IMR-90 (cell line): ENCODE measurements at regions not wholly inside any gene's neighbourhood (a gene's known extent, or its start where the extent isn't known, plus 50 kb on each side); places are given as distances from the start of the nearest gene placed in this dataset.

ENCODE experiments used
- ATAC-seq: fragments of 200-7000 bp; cut with Tn5 transposase; 2 replicates; pipeline ENCODE4 v1.9.1; 2020; ENCODE audit warnings: low read depth, mild to moderate bottlenecking, moderate library complexity
- BruUV-seq: library from RNA; stranded (reverse); fragments of 400-500 nt; replicated peaks from 2 replicates; lab custom pipeline; 2021; lab: Mats Ljungman, UMichigan
- CTCF ChIA-PET: fragments of 300-600 bp; formaldehyde crosslinking; extraction: SDS; loops from one replicate; lab custom pipeline; 2021; ENCODE audit warnings: antibody characterized with exemption; lab: Yijun Ruan, JAX
- POLR2A ChIA-PET: fragments of 300-600 bp; sonication (Branson Sonifier 250); formaldehyde crosslinking; loops from one replicate; lab custom pipeline; 2022; ENCODE audit warnings: antibody characterized with exemption; ENCODE audit not compliant: unreplicated experiment; lab: Charles Lee
- DNase-seq: peaks from one replicate; pipeline ENCODE4 v3.0.0; 2013
- H2AFZ ChIP-seq: replicated peaks from 2 replicates; pipeline ENCODE3; 2013; ENCODE audit warnings: low read length, mild to moderate bottlenecking; ENCODE audit not compliant: poor library complexity
- H2AK5ac ChIP-seq: 2 replicates; pipeline ENCODE4 v1.6.1; 2013; ENCODE audit warnings: low read depth, low read length, inconsistent platforms
- H2AK9ac ChIP-seq: replicated peaks from 2 replicates; pipeline ENCODE3; 2013; ENCODE audit warnings: mild to moderate bottlenecking, low read depth, low read length, moderate library complexity; ENCODE audit not compliant: poor library complexity
- H2BK120ac ChIP-seq: 2 replicates; pipeline ENCODE4 v1.6.1; 2013; ENCODE audit warnings: low read depth, low read length, inconsistent platforms
- H2BK15ac ChIP-seq: 3 replicates; pipeline ENCODE4 v1.6.1; 2013; ENCODE audit warnings: low read depth, low read length, inconsistent platforms
- H2BK20ac ChIP-seq: 2 replicates; pipeline ENCODE4 v1.6.1; 2013; ENCODE audit warnings: low read depth, mild to moderate bottlenecking, inconsistent platforms, low read length, moderate library complexity
- H2BK5ac ChIP-seq: 2 replicates; pipeline ENCODE4 v1.6.1; 2013; ENCODE audit warnings: mild to moderate bottlenecking, low read depth, low read length, inconsistent platforms; ENCODE audit not compliant: poor library complexity, severe bottlenecking
- H3K14ac ChIP-seq: replicated peaks from 2 replicates; pipeline ENCODE4 v1.6.1; 2013; ENCODE audit warnings: low read depth, low read length, inconsistent platforms
- H3K18ac ChIP-seq: 2 replicates; pipeline ENCODE4 v1.6.1; 2013; ENCODE audit warnings: low read depth, low read length, control low read depth
- H3K23ac ChIP-seq: 2 replicates; pipeline ENCODE4 v1.6.1; 2013; ENCODE audit warnings: low read depth, low read length, inconsistent platforms
- H3K27ac ChIP-seq: 2 replicates; pipeline ENCODE4 v1.5.1; 2013; ENCODE audit warnings: mild to moderate bottlenecking, control low read depth, low read length; ENCODE audit not compliant: insufficient read depth
- H3K27me3 ChIP-seq: 2 replicates; pipeline ENCODE4 v1.6.1; 2013; ENCODE audit warnings: low read length; ENCODE audit not compliant: control insufficient read depth, insufficient read depth
- H3K36me3 ChIP-seq: 2 replicates; pipeline ENCODE4 v1.6.1; 2013; ENCODE audit warnings: low read length, mixed read lengths; ENCODE audit not compliant: control insufficient read depth, insufficient read depth
- H3K4ac ChIP-seq: 2 replicates; pipeline ENCODE4 v1.6.1; 2013; ENCODE audit warnings: low read depth, low read length, inconsistent platforms
- H3K4me1 ChIP-seq: 2 replicates; pipeline ENCODE4 v1.6.1; 2013; ENCODE audit warnings: low read length, mixed read lengths; ENCODE audit not compliant: control insufficient read depth, insufficient read depth
- H3K4me2 ChIP-seq: 2 replicates; pipeline ENCODE4 v1.6.1; 2013; ENCODE audit warnings: low read depth, mild to moderate bottlenecking, control low read depth, low read length, moderate library complexity
- H3K4me3 ChIP-seq: 2 replicates; pipeline ENCODE4 v1.5.1; 2013; ENCODE audit warnings: low read depth, mild to moderate bottlenecking, control low read depth, low read length, moderate library complexity; ENCODE audit not compliant: insufficient read depth
- H3K56ac ChIP-seq: 2 replicates; pipeline ENCODE4 v1.6.1; 2013; ENCODE audit warnings: low read length, inconsistent platforms; ENCODE audit not compliant: insufficient read depth; ENCODE audit errors: extremely low read depth
- H3K79me1 ChIP-seq, 2 experiments: 2 replicates each; pipeline ENCODE4 v1.6.1; 2013; ENCODE audit warnings: low read length in 2 of 2, inconsistent platforms in 1 of 2, low read depth in 1 of 2
- H3K9ac ChIP-seq: 2 replicates; pipeline ENCODE4 v1.6.1; 2013; ENCODE audit warnings: low read depth, low read length, control low read depth
- H3K9me1 ChIP-seq: 2 replicates; pipeline ENCODE4 v1.6.1; 2013; ENCODE audit warnings: low read length, inconsistent platforms; ENCODE audit not compliant: insufficient read depth
- H3K9me3 ChIP-seq: 2 replicates; pipeline ENCODE4 v1.6.1; 2013; ENCODE audit warnings: low read length; ENCODE audit not compliant: control insufficient read depth, insufficient read depth
- H4K20me1 ChIP-seq: 2 replicates; pipeline ENCODE4 v1.6.1; 2013; ENCODE audit warnings: low read length, inconsistent platforms; ENCODE audit not compliant: insufficient read depth
- H4K5ac ChIP-seq: 2 replicates; pipeline ENCODE4 v1.6.1; 2013; ENCODE audit warnings: mild to moderate bottlenecking, low read depth, low read length, control low read depth
- H4K8ac ChIP-seq, 2 experiments: 2 replicates each; pipeline ENCODE4 v1.6.1; 2013; ENCODE audit warnings: low read depth in 2 of 2, low read length in 2 of 2, control low read depth in 1 of 2, inconsistent platforms in 1 of 2
- H4K91ac ChIP-seq: 2 replicates; pipeline ENCODE4 v1.6.1; 2013; ENCODE audit warnings: low read depth, low read length, inconsistent platforms; ENCODE audit not compliant: insufficient read depth
- BHLHE40 ChIP-seq: fragments of 150-350 bp; IDR thresholded peaks from 2 replicates; pipeline ENCODE4 v1.6.1; 2016; ENCODE audit warnings: mild to moderate bottlenecking, low read depth, low read length
- CEBPB ChIP-seq: IDR thresholded peaks from 2 replicates; pipeline ENCODE4 v1.6.1; 2012; ENCODE audit warnings: low read depth, low read length, improper control_type of control experiment
- CHD1 ChIP-seq: IDR thresholded peaks from 2 replicates; pipeline ENCODE4 v1.6.1; 2012; ENCODE audit warnings: low read depth, low read length, improper control_type of control experiment
- CTCF ChIP-seq: conservative IDR thresholded peaks from 2 replicates; pipeline ENCODE4 v1.5.1; 2012; ENCODE audit warnings: mild to moderate bottlenecking, low read depth, low read length, improper control_type of control experiment
- FOS ChIP-seq: fragments of 150-350 bp; IDR thresholded peaks from 2 replicates; pipeline ENCODE4 v1.6.1; 2016; ENCODE audit warnings: low read depth, low read length
- MAFK ChIP-seq: IDR thresholded peaks from 2 replicates; pipeline ENCODE4 v1.6.1; 2012; ENCODE audit warnings: low read depth, low read length, improper control_type of control experiment
- MAZ ChIP-seq: IDR thresholded peaks from 2 replicates; pipeline ENCODE4 v1.6.1; 2012; ENCODE audit warnings: low read depth, mild to moderate bottlenecking, low read length, improper control_type of control experiment, moderate library complexity, borderline replicate concordance
- MXI1 ChIP-seq: IDR thresholded peaks from 2 replicates; pipeline ENCODE4 v1.6.1; 2012; ENCODE audit warnings: low read depth, mild to moderate bottlenecking, low read length, moderate library complexity, borderline replicate concordance
- POLR2A ChIP-seq: IDR thresholded peaks from 2 replicates; pipeline ENCODE4 v1.6.1; 2012; ENCODE audit warnings: mild to moderate bottlenecking, low read depth, low read length
- RCOR1 ChIP-seq: IDR thresholded peaks from 2 replicates; pipeline ENCODE4 v1.6.1; 2012; ENCODE audit warnings: mild to moderate bottlenecking, low read length, improper control_type of control experiment; ENCODE audit not compliant: insufficient replicate concordance
- SMC3 ChIP-seq: fragments of 150-350 bp; IDR thresholded peaks from 2 replicates; pipeline ENCODE4 v1.6.1; 2016; ENCODE audit warnings: low read depth, mild to moderate bottlenecking, antibody characterized with exemption, low read length, moderate library complexity
- dilution Hi-C: fragments of 300-500 bp; cut with HindIII; formaldehyde crosslinking; loops from one replicate; pipeline ENCODE4 v1.14.3; 2018; ENCODE audit warnings: low sequenced_read_pairs; ENCODE audit not compliant: unreplicated experiment
- in situ Hi-C: fragments of 300-500 bp; cut with MboI; formaldehyde crosslinking; loops from 3 replicates; pipeline ENCODE4 v1.14.3; 2019; ENCODE audit warnings: low sequenced_read_pairs, inconsistent platforms, mixed read lengths
- intact Hi-C: fragments of 100-400 bp; cut with micrococcal nuclease; formaldehyde crosslinking; loops from 2 replicates; pipeline ENCODE4 v1.10.0; 2022
- TF ChIP-seq, protein P1 (sequence below): fragments of 150-350 bp; IDR thresholded peaks from 2 replicates; pipeline ENCODE4 v1.6.1; 2017; ENCODE audit warnings: mild to moderate bottlenecking, antibody characterized with exemption, low read length, low read depth

GRCh38 chr20:6209093-6209492, 86.3 kb upstream of the FERMT1 start:
- BruUV-seq: no TSS peak
- no peak overlapping the region for H3K23ac ChIP-seq
- DNase-seq: no peak
- H4K20me1 ChIP-seq: no peaks in the 10 kb centered on the region
- no peak overlapping the region for H2BK120ac ChIP-seq
- ATAC-seq: no peak
- H3K36me3 ChIP-seq: no peaks in the 10 kb centered on the region
- no peak overlapping the region for H2AFZ ChIP-seq
- H3K4ac ChIP-seq: no peak overlapping the region
- H4K8ac ChIP-seq: no peak overlapping the region
- no peak overlapping the region for H2AK5ac ChIP-seq
- H3K9me1 ChIP-seq: no peaks in the 10 kb centered on the region
- H4K91ac ChIP-seq: no peak overlapping the region
- no peak overlapping the region for H3K14ac ChIP-seq
- intact Hi-C loops: no loop called here
- no peak for TF ChIP-seq MXI1
- TF ChIP-seq FOS: no peak
- TF ChIP-seq CTCF: no peak
- TF ChIP-seq POLR2A: no peak
- no peak for TF ChIP-seq CHD1
- no peak for TF ChIP-seq BHLHE40
- no peak for TF ChIP-seq MAFK
- no peak for TF ChIP-seq SMC3
- TF ChIP-seq, protein P1, sequence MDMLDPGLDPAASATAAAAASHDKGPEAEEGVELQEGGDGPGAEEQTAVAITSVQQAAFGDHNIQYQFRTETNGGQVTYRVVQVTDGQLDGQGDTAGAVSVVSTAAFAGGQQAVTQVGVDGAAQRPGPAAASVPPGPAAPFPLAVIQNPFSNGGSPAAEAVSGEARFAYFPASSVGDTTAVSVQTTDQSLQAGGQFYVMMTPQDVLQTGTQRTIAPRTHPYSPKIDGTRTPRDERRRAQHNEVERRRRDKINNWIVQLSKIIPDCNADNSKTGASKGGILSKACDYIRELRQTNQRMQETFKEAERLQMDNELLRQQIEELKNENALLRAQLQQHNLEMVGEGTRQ: no peak
- TF ChIP-seq RCOR1: no peak
- no peak for TF ChIP-seq CEBPB
- no peak for TF ChIP-seq MAZ
- H4K5ac ChIP-seq: no peak overlapping the region
- no peaks in the 10 kb centered on the region for H3K4me1 ChIP-seq
- H3K4me3 ChIP-seq: no peak overlapping the region
- no peak overlapping the region for H3K4me2 ChIP-seq
- H3K18ac ChIP-seq: no peak overlapping the region
- H2BK20ac ChIP-seq: no peak overlapping the region
- H2BK15ac ChIP-seq: no peak overlapping the region
- ChIA-PET POLR2A (no interaction called here), CTCF (no interaction called here)
- no peaks in the 10 kb centered on the region for H3K27me3 ChIP-seq
- no peak overlapping the region for H2BK5ac ChIP-seq
- dilution Hi-C loops: no loop called here
- H3K56ac ChIP-seq: no peak overlapping the region
- no peaks in the 10 kb centered on the region for H3K79me1 ChIP-seq
- H2AK9ac ChIP-seq: no peak overlapping the region
- no peak overlapping the region for H3K27ac ChIP-seq
- H3K9ac ChIP-seq: no peak overlapping the region
- in situ Hi-C loops: no loop called here
- H3K9me3 ChIP-seq: no peaks in the 10 kb centered on the region
